Small intestine (tissue), 7 donors: ENCODE measurements at regions not wholly inside any gene's neighbourhood (a gene's known extent, or its start where the extent isn't known, plus 50 kb on each side); places are given as distances from the start of the nearest gene placed in this dataset.

ENCODE experiments used
- DNase-seq, 2 donors: peaks; one replicate each; pipeline versions ENCODE4 v3.0.0 to v3.0.0-alpha.2; 2013
- FAIRE-seq: peaks from 2 replicates; lab custom pipeline; 2012; peaks lifted over from hg19 to GRCh38; lab: Jason Lieb, UNC
- H3K27ac ChIP-seq, 3 donors: one replicate each; pipeline ENCODE4 v1.5.1; 2013; ENCODE audit warnings: low read length in 2 of 3, mild to moderate bottlenecking in 2 of 3, control low read depth in 1 of 3, inconsistent platforms in 1 of 3, low read depth in 1 of 3, moderate library complexity in 1 of 3
- H3K27me3 ChIP-seq, 3 donors: one replicate each; pipeline ENCODE4 v1.6.1; 2013; ENCODE audit warnings: low read length in 3 of 3, inconsistent platforms in 1 of 3; ENCODE audit not compliant: control insufficient read depth in 3 of 3, insufficient read depth in 3 of 3
- H3K36me3 ChIP-seq, 3 donors: one replicate each; pipeline ENCODE4 v1.6.1; 2013; ENCODE audit warnings: low read length in 3 of 3, inconsistent platforms in 1 of 3, low read depth in 1 of 3, mild to moderate bottlenecking in 1 of 3, moderate library complexity in 1 of 3; ENCODE audit not compliant: control insufficient read depth in 3 of 3, insufficient read depth in 2 of 3
- H3K4me1 ChIP-seq, 3 donors: one replicate each; pipeline ENCODE4 v1.6.1; 2013; ENCODE audit warnings: low read length in 2 of 3, inconsistent platforms in 1 of 3, low read depth in 1 of 3, mild to moderate bottlenecking in 1 of 3, moderate library complexity in 1 of 3; ENCODE audit not compliant: control insufficient read depth in 3 of 3, insufficient read depth in 2 of 3
- H3K4me3 ChIP-seq, 3 donors: one replicate each; pipeline ENCODE4 v1.5.1; 2013; ENCODE audit warnings: low read length in 3 of 3, control low read depth in 1 of 3, inconsistent platforms in 1 of 3, low read depth in 1 of 3, mild to moderate bottlenecking in 1 of 3, moderate library complexity in 1 of 3
- H3K9me3 ChIP-seq, 2 donors: one replicate each; pipeline ENCODE4 v1.6.1; 2013; ENCODE audit warnings: low read depth in 1 of 2, low read length in 1 of 2; ENCODE audit not compliant: control insufficient read depth in 2 of 2, insufficient read depth in 1 of 2
- WGBS, 3 donors: extraction: QIAGEN DNeasy Blood & Tissue Kit; methylation state at CpG; one replicate each; pipeline ENCODE4 v1.1.7; 2013; 5-methylcytosine and 5-hydroxymethylcytosine counted together
- donor health status: healthy with polysubstance abuse.
- donor health status: control.
- donor health status: control.
- donor health status: Bipolar disorder and iron deficiency.
- donor health status: healthy.

GRCh38 chr16:65666132-65666941 lies 544.5 kb upstream of the CDH11 start:
- H3K27me3 ChIP-seq = no peaks in the 10 kb centered on the region
- FAIRE-seq (no peak), DNase-seq (no peak)
- H3K4me3 ChIP-seq = no peak overlapping the region
- H3K4me1 ChIP-seq = no peaks in the 10 kb centered on the region
- no peaks in the 10 kb centered on the region for H3K36me3 ChIP-seq
- H3K27ac ChIP-seq = no peak overlapping the region
- 56 to 72% (median 66%) methylated on average over 11 of the region's 11 CpGs for WGBS, 3 donors
- H3K9me3 ChIP-seq = no peaks in the 10 kb centered on the region

GRCh38 chr16:65665586-65665985 lies 543.7 kb upstream of the CDH11 start:
- Histone ChIP-seq H3K4me1 (no peaks in the 10 kb centered on the region), H3K4me3 (no peak overlapping the region), H3K36me3 (no peaks in the 10 kb centered on the region), H3K27ac (no peak overlapping the region), H3K27me3 (no peaks in the 10 kb centered on the region), H3K9me3 (no peaks in the 10 kb centered on the region)
- 50 to 67% (median 53%) methylated on average over 3 of the region's 3 CpGs for WGBS, 3 donors
- DNase-seq = no peak
- no peak for FAIRE-seq

GRCh38 chr16:65663774-65664173 lies 541.9 kb upstream of the CDH11 start:
- no peaks in the 10 kb centered on the region for H3K27me3 ChIP-seq
- FAIRE-seq (no peak), DNase-seq (no peak)
- no peaks in the 10 kb centered on the region for H3K36me3 ChIP-seq
- H3K4me3 ChIP-seq = no peak overlapping the region
- no peak overlapping the region for H3K27ac ChIP-seq
- H3K9me3 ChIP-seq = no peaks in the 10 kb centered on the region
- WGBS, 3 donors = 77 to 84% (median 80%) methylated on average over 3 of the region's 3 CpGs
- H3K4me1 ChIP-seq = no peaks in the 10 kb centered on the region

DNA sequence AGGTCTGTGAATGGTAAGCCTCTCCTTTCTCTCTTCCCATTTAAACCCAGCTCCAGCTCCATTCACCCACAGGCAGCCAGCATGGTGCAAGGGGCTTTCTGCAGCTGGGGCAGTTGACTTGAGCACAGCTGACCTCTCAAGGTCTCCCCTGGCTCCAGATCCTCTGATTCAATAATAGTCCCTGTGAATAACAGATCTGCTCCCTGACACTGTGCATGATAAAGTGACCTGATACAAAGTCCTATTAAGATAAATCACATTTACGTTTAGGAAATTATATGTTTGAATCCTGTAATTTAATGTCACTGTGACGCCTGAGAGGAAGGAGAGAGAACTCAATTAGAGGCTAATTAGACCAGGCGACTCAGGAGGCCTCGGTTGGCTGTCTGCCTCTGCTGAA lies 540.4 kb upstream of the CDH11 start:
- FAIRE-seq (no peak), DNase-seq (no peak)
- Histone ChIP-seq H3K27ac (no peak overlapping the region), H3K9me3 (no peaks in the 10 kb centered on the region), H3K4me3 (no peak overlapping the region), H3K36me3 (no peaks in the 10 kb centered on the region), H3K27me3 (no peaks in the 10 kb centered on the region), H3K4me1 (no peaks in the 10 kb centered on the region)
- whole genome bisulfite sequencing, 3 donors = 73 to 87% (median 77%) methylated on average over 4 of the region's 4 CpGs

- Histone ChIP-seq H3K27ac (no peak overlapping the region), H3K27me3 (no peaks in the 10 kb centered on the region)
- FAIRE-seq = no peak
Observed at GRCh38 chr16:65661558-65661957, 539.7 kb upstream of the CDH11 start.

DNA sequence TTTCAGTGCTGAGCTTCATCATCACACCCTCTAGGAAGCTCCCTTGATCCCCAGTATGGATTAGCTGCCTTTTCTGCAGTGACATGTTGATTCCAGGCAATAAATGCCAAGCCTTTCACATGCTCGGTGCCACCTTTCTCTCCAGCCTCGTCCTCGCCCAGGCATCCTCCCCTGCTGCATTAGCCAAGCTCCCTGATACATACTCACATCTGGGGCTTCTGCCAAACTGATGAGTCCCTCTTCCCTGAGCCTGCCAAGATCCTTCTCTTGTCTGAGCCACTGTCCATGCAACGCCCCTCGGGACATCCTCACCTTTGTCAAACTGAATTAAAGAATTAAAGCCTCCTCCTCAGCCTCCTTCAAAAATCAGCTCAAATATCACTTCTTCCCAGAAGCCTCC lies 538.5 kb upstream of the CDH11 start:
- WGBS, 3 donors = 70 to 79% (median 73%) methylated on average over 5 of the region's 5 CpGs
- no peak overlapping the region for H3K27ac ChIP-seq
- H3K27me3 ChIP-seq = no peaks in the 10 kb centered on the region
- H3K9me3 ChIP-seq = no peaks in the 10 kb centered on the region
- no peak overlapping the region for H3K4me3 ChIP-seq
- H3K4me1 ChIP-seq = no peaks in the 10 kb centered on the region
- FAIRE-seq (no peak), DNase-seq (no peak)
- no peaks in the 10 kb centered on the region for H3K36me3 ChIP-seq

More at GRCh38 chr16:65661558-65661957, 539.7 kb upstream of the CDH11 start:
- H3K4me3 ChIP-seq = no peak overlapping the region
- H3K36me3 ChIP-seq = no peaks in the 10 kb centered on the region
- no peaks in the 10 kb centered on the region for H3K9me3 ChIP-seq
- WGBS, 3 donors = 63 to 83% (median 72%) methylated on average over 5 of the region's 5 CpGs
- H3K4me1 ChIP-seq = no peaks in the 10 kb centered on the region
- no peak for DNase-seq

- FAIRE-seq (no peak), DNase-seq (no peak)
- no peak overlapping the region for H3K4me3 ChIP-seq
- H3K36me3 ChIP-seq = no peaks in the 10 kb centered on the region
- H3K4me1 ChIP-seq = no peaks in the 10 kb centered on the region
- H3K9me3 ChIP-seq = no peaks in the 10 kb centered on the region
- 81 to 88% (median 87%) methylated on average over 7 of the region's 7 CpGs for WGBS, 3 donors
- H3K27me3 ChIP-seq = no peaks in the 10 kb centered on the region
- no peak overlapping the region for H3K27ac ChIP-seq
Observed at GRCh38 chr16:65659758-65660157, 537.9 kb upstream of the CDH11 start.

DNA sequence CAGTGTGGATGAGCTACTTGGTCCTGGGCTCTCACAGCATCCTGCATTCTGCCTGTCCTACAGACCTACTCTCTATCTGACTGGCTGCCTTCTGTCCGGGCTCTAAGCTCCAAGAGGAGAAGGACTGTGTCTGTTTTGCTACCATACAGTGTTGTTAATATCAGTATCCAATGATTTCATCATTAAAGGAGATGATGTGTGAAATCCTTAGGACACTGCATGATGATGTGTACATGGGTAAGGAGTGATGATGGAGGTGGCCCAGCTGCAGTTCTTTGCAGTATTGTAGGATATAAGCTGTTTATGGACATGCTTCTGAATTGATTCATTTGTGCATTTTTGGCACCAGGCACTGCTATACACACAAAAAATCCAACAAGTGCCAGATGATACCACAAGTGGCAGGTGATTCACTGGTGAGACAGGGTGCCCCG lies 536.9 kb upstream of the CDH11 start:
- DNase-seq (no peak), FAIRE-seq (no peak)
- 72 to 89% (median 74%) methylated on average over 2 of the region's 2 CpGs for WGBS, 3 donors
- no peak overlapping the region for H3K27ac ChIP-seq
- no peaks in the 10 kb centered on the region for H3K9me3 ChIP-seq
- H3K36me3 ChIP-seq = no peaks in the 10 kb centered on the region
- no peaks in the 10 kb centered on the region for H3K4me1 ChIP-seq
- no peaks in the 10 kb centered on the region for H3K27me3 ChIP-seq
- no peak overlapping the region for H3K4me3 ChIP-seq

DNA sequence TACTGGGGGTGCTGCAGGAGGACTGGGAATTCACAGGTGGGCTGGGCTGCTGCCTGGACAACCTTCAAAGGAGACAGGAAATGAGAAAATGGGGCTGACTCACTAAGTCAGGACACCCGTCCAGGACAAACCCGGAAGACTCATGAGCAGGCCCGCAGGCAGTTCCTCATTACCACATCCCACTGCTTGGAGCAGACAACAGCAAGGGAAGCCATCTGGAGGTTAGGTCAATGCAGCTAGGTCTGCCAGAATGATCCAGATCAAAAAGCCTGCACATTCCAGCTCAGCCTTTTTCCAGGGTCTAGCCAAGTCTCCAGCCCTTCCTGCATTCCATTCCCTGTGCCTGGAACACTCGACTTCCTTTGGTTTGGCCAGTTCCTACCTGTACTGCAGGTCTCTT lies 536.5 kb upstream of the CDH11 start:
- Histone ChIP-seq H3K27ac (no peak overlapping the region), H3K36me3 (no peaks in the 10 kb centered on the region), H3K27me3 (no peaks in the 10 kb centered on the region), H3K9me3 (no peaks in the 10 kb centered on the region), H3K4me1 (no peaks in the 10 kb centered on the region), H3K4me3 (no peak overlapping the region)
- no peak for DNase-seq
- no peak for FAIRE-seq
- WGBS, 3 donors = 38 to 52% (median 42%) methylated on average over 4 of the region's 4 CpGs
